GM06990 (cell line): ENCODE measurements at regions not wholly inside any gene's neighbourhood (a gene's known extent, or its start where the extent isn't known, plus 50 kb on each side); places are given as distances from the start of the nearest gene placed in this dataset.

ENCODE experiments used
- DNase-seq: peaks from one replicate; pipeline ENCODE4 v3.0.0-alpha.2; 2011; ENCODE audit not compliant: insufficient read length; ENCODE audit errors: extremely low read depth
- H3K27me3 ChIP-seq: replicated peaks from 2 replicates; pipeline ENCODE4 v1.6.0; 2011; ENCODE audit warnings: low read length; ENCODE audit not compliant: control insufficient read depth, insufficient read depth
- H3K36me3 ChIP-seq: 2 replicates; pipeline ENCODE4 v1.5.1; 2011; ENCODE audit warnings: low read length; ENCODE audit not compliant: control insufficient read depth, insufficient read depth
- H3K4me3 ChIP-seq: replicated peaks from 2 replicates; pipeline ENCODE4 v1.5.1; 2011; ENCODE audit warnings: low read depth, mild to moderate bottlenecking, control low read depth, low read length
- CTCF ChIP-seq: IDR thresholded peaks from 2 replicates; pipeline ENCODE4 v1.5.1; 2011; ENCODE audit warnings: low read length, control low read depth, mild to moderate bottlenecking, inconsistent platforms; ENCODE audit not compliant: insufficient read depth, poor library complexity, severe bottlenecking

GRCh38 chr4:127148165-127148564 is 484.6 kb upstream of the INTU start:
- no peak for DNase-seq
- no peak for TF ChIP-seq CTCF

GRCh38 chr4:127149086-127149485 is 483.7 kb upstream of the INTU start:
- Histone ChIP-seq H3K27me3 (no peaks in the 10 kb centered on the region), H3K4me3 (no peak overlapping the region), H3K36me3 (no peaks in the 10 kb centered on the region)
- TF ChIP-seq CTCF, result no peak
- no peak for DNase-seq

More at GRCh38 chr4:127148165-127148564, 484.6 kb upstream of the INTU start:
- no peaks in the 10 kb centered on the region for H3K36me3 ChIP-seq
- no peak overlapping the region for H3K4me3 ChIP-seq
- H3K27me3 ChIP-seq, result no peaks in the 10 kb centered on the region

- H3K36me3 ChIP-seq, result no peaks in the 10 kb centered on the region
- no peaks in the 10 kb centered on the region for H3K27me3 ChIP-seq
- H3K4me3 ChIP-seq, result no peak overlapping the region
- no peak for DNase-seq
- TF ChIP-seq CTCF, result no peak
These were observed 480.8 kb upstream of the INTU start for GRCh38 chr4:127151941-127152340.

DNA sequence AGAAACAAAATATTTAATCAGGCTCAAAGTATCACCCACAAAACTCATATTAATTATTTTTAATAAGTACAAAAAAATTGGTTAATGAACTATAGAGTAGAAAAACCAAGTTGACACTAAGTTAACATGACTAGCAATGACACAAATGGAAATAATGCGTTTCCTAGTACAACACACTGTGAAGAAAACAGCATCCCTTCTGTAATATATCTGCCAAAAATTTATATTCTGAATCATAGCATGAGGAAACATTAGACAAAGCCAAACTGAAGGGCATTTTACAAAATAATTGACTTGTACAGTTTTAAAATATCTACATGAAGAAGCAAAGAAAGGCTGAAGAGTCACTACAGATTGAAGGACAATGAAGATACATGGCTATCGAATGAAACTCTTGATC is 477.6 kb upstream of the INTU start:
- Histone ChIP-seq H3K4me3 (no peak overlapping the region), H3K27me3 (no peaks in the 10 kb centered on the region), H3K36me3 (no peaks in the 10 kb centered on the region)
- TF ChIP-seq CTCF, result no peak
- DNase-seq, result no peak

DNA sequence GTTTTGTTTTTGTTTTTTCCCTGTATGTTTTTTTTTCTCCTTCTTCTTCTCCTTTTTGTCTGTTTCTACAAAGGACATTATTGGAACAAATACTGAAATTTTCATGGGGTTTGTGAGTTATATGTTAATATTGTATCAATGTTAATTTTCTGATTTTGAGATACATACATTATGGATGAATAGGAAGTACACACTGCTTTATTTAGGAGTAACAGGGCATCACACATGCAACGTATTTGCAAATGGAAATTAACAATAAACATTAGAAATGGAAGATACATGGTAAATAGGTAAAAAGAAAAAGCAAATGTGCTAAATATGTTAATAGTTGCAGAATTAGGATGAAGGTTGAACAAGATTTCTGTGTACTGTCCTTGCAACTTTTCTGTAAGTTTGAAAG is 477.2 kb upstream of the INTU start:
- no peaks in the 10 kb centered on the region for H3K36me3 ChIP-seq
- DNase-seq, result no peak
- no peak overlapping the region for H3K4me3 ChIP-seq
- H3K27me3 ChIP-seq, result no peaks in the 10 kb centered on the region
- TF ChIP-seq CTCF, result no peak

DNA sequence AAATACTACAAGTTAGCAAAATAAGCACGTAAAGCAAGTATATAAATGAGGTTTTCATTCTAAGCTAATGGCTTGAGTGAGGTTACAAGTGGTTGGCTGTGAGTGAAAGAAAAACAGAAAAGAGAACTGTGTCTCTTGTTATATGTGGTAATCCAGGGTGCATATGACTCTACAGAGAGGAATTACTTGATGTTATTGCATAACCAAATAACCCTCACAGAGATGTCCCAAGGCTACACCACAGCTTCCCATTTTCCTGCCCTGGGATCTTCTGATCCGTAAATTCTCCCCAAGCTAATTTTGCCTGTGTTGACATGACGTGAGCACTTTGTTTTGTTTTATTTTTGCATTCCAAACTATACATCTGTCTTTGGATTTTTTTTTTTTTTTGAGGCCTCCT is 470.0 kb upstream of the INTU start:
- no peak overlapping the region for H3K4me3 ChIP-seq
- TF ChIP-seq CTCF, result no peak
- no peaks in the 10 kb centered on the region for H3K36me3 ChIP-seq
- DNase-seq, result no peak
- no peaks in the 10 kb centered on the region for H3K27me3 ChIP-seq
